ENCODE measurements at regions not wholly inside any gene's neighbourhood (a gene's known extent, or its start where the extent isn't known, plus 50 kb on each side); places are given as distances from the start of the nearest gene placed in this dataset.

DNA sequence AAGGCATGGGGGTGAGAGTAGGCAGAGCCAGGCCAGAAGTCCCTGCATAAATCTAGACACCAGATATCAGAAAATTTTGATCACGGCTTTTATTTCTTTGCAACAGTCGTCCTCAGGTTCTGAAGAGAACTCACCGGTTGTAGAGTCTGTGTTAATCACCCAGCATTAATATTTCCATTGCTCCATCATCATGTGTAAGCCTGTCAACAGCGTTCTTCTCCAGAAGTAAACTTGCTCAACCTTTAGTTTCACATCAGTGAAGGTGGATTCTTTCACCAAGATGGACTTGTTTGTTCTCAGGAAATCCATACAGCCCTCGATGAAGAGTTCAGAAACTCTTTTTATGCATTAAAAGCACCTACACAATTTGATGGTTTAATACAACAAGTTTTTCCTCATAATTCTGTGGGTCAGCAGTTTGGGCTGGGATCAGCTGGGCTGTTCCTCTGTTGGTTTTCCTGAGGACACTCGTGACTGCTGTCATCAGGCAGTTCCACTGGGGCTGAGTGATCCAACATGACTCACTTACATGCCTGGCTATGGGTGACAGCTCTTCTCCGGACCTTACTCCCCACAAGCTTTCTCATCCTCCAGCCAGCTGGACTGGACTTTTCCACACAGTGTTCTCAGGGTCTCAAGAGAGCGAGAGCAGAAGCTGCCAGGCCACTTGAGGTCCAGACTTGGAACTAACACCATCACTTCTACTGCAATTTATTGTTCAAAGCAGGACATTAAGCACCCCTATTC lies 303.4 kb downstream of the ZNF621 start:
- Histone ChIP-seq H3K23ac (ENCODE audit: insufficient read length, low read depth, low read length) (no peak overlapping the region), H3K4ac (ENCODE audit: low read depth, low read length) (no peak overlapping the region), H4K20me1 (ENCODE audit: control insufficient read depth, insufficient read depth, insufficient read length) (no peaks in the 10 kb centered on the region), H2BK5ac (ENCODE audit: insufficient read length, low read length) (no peak overlapping the region), H4K8ac (replicated peaks; ENCODE audit: insufficient read length, low read depth, low read length) (no peak overlapping the region), H4K5ac (ENCODE audit: insufficient read length, low read depth, low read length) (no peak overlapping the region), H3K4me1 (ENCODE audit: insufficient read depth, low read length) (no peaks in the 10 kb centered on the region), H3K18ac (ENCODE audit: insufficient read length, low read depth, low read length) (no peak overlapping the region), H3K27me3 (ENCODE audit: insufficient read depth, low read length) (no peaks in the 10 kb centered on the region), H3T11ph (ENCODE audit: low read length) (no peak overlapping the region), H2BK120ac (ENCODE audit: low read depth, low read length, poor library complexity, severe bottlenecking) (no peak overlapping the region), H3K4me2 (ENCODE audit: insufficient read depth, insufficient read length, low read length) (no peak overlapping the region), H2AK5ac (ENCODE audit: insufficient read length, low read length) (no peak overlapping the region), H3K56ac (ENCODE audit: insufficient read length, low read depth, low read length) (no peak overlapping the region), H2BK20ac (ENCODE audit: low read depth, low read length, poor library complexity, severe bottlenecking) (no peak overlapping the region), H2BK15ac (ENCODE audit: low read depth, low read length) (no peak overlapping the region), H3K79me1 (ENCODE audit: insufficient read depth, low read depth, low read length, poor library complexity, severe bottlenecking) (no peaks in the 10 kb centered on the region), H3K9ac (ENCODE audit: extremely low read depth, insufficient read length, low read length) (no peak overlapping the region), H3K23me2 (ENCODE audit: insufficient read length, low read depth, low read length, poor library complexity, severe bottlenecking) (no peaks in the 10 kb centered on the region), H2AFZ (ENCODE audit: low read length) (no peak overlapping the region), H3K9me3 (ENCODE audit: control insufficient read depth, low read depth, low read length) (no peaks in the 10 kb centered on the region), H3K27ac (ENCODE audit: insufficient read length, low read depth, low read length) (no peak overlapping the region), H3K79me2 (ENCODE audit: insufficient read depth, low read length) (no peaks in the 10 kb centered on the region), H3K14ac (ENCODE audit: insufficient read depth, low read length) (no peak overlapping the region), H4K91ac (ENCODE audit: insufficient read length, low read depth, low read length) (no peak overlapping the region), H2BK12ac (ENCODE audit: insufficient read length, low read depth, low read length) (no peak overlapping the region)
- Mint-ChIP-seq H3K9me3 (no peaks in the 10 kb centered on the region; a peak in 1 of 5 replicates), H3K36me3 (ENCODE audit: insufficient read depth in 1 of 3, low read depth in 3 of 3) (no peaks in the 10 kb centered on the region), H3K4me3 (no peak overlapping the region), H3K27me3 (ENCODE audit: low read depth) (no peaks in the 10 kb centered on the region; the same call in 1 of the 2 replicates), H3K27ac (no peak overlapping the region), H3K4me1 (no peaks in the 10 kb centered on the region)
- no peak for DNase-seq
- TF ChIP-seq, protein P1, sequence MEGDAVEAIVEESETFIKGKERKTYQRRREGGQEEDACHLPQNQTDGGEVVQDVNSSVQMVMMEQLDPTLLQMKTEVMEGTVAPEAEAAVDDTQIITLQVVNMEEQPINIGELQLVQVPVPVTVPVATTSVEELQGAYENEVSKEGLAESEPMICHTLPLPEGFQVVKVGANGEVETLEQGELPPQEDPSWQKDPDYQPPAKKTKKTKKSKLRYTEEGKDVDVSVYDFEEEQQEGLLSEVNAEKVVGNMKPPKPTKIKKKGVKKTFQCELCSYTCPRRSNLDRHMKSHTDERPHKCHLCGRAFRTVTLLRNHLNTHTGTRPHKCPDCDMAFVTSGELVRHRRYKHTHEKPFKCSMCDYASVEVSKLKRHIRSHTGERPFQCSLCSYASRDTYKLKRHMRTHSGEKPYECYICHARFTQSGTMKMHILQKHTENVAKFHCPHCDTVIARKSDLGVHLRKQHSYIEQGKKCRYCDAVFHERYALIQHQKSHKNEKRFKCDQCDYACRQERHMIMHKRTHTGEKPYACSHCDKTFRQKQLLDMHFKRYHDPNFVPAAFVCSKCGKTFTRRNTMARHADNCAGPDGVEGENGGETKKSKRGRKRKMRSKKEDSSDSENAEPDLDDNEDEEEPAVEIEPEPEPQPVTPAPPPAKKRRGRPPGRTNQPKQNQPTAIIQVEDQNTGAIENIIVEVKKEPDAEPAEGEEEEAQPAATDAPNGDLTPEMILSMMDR (conservative IDR thresholded peaks at IDR 0.05): no peak
- WGBS (ENCODE audit: extremely low coverage, insufficient read length, low lambda C conversion rate): no CpG with 5 or more reads among the region's 8 CpGs

All from H9 (cell line).